CD4-positive, CD25-positive, alpha-beta regulatory T cell (primary cell): ENCODE measurements at regions not wholly inside any gene's neighbourhood (a gene's known extent, or its start where the extent isn't known, plus 50 kb on each side); places are given as distances from the start of the nearest gene placed in this dataset.

Experiments
- ATAC-seq, 2 donors: fragments of 150-1000 bp; cut with Tn5 transposase; one replicate each; pipeline ENCODE4 v1.10.0; 2021; ENCODE audit warnings: low read depth in 2 of 2, moderate number of reproducible peaks in 2 of 2, moderate library complexity in 1 of 2
- DNase-seq, 3 donors: peaks; one replicate each; pipeline versions ENCODE4 v3.0.0 to v3.0.0-alpha.2; 2012 to 2022; ENCODE audit warnings: mixed read lengths in 1 of 3
- H3K27ac ChIP-seq: one replicate; pipeline ENCODE4 v1.7.0; 2013; ENCODE audit warnings: mild to moderate bottlenecking, low read length; ENCODE audit not compliant: insufficient read depth, poor library complexity, severe bottlenecking
- H3K27me3 ChIP-seq: one replicate; pipeline ENCODE4 v1.7.0; 2013; ENCODE audit warnings: low read length; ENCODE audit not compliant: control insufficient read depth, insufficient read depth
- H3K36me3 ChIP-seq: one replicate; pipeline ENCODE4 v1.7.0; 2013; ENCODE audit warnings: mild to moderate bottlenecking, low read length, moderate library complexity; ENCODE audit not compliant: control insufficient read depth, insufficient read depth
- H3K4me1 ChIP-seq: 2 replicates; pipeline ENCODE4 v1.7.0; 2013; ENCODE audit warnings: mild to moderate bottlenecking, low read length; ENCODE audit not compliant: insufficient read depth, control insufficient read depth, poor library complexity, severe bottlenecking
- H3K4me3 ChIP-seq: one replicate; pipeline ENCODE4 v1.7.0; 2013; ENCODE audit warnings: low read depth, mild to moderate bottlenecking, low read length, moderate library complexity
- H3K9me3 ChIP-seq, 2 experiments: 1 replicate in 1 of 2; 2 replicates in 1 of 2; pipeline ENCODE4 v1.7.0; 2013; ENCODE audit warnings: low read length in 2 of 2, mild to moderate bottlenecking in 1 of 2, moderate library complexity in 1 of 2; ENCODE audit not compliant: control insufficient read depth in 2 of 2
- H3K27ac Mint-ChIP-seq, 3 donors: one replicate each; pipeline ENCODE4 v1.8.0; 2020 to 2022; ENCODE audit warnings: mild to moderate bottlenecking in 3 of 3, mixed read lengths in 3 of 3, moderate library complexity in 2 of 3
- H3K27me3 Mint-ChIP-seq: one replicate; pipeline ENCODE4 v1.8.0; 2022; ENCODE audit warnings: mild to moderate bottlenecking, mixed read lengths
- H3K36me3 Mint-ChIP-seq: one replicate; pipeline ENCODE4 v1.8.0; 2020; ENCODE audit warnings: mixed read lengths
- H3K4me1 Mint-ChIP-seq, 4 donors: one replicate each; pipeline ENCODE4 v1.8.0; 2020 to 2022; ENCODE audit warnings: mixed read lengths in 4 of 4, mild to moderate bottlenecking in 1 of 4
- H3K4me3 Mint-ChIP-seq, 4 donors: one replicate each; pipeline ENCODE4 v1.8.0; 2020 to 2022; ENCODE audit warnings: mild to moderate bottlenecking in 4 of 4, mixed read lengths in 4 of 4, moderate library complexity in 3 of 4
- H3K9me3 Mint-ChIP-seq, 7 donors: one replicate each; pipeline ENCODE4 v1.8.0; 2020 to 2022; ENCODE audit warnings: mixed read lengths in 7 of 7, mild to moderate bottlenecking in 3 of 7, moderate library complexity in 2 of 7

DNA sequence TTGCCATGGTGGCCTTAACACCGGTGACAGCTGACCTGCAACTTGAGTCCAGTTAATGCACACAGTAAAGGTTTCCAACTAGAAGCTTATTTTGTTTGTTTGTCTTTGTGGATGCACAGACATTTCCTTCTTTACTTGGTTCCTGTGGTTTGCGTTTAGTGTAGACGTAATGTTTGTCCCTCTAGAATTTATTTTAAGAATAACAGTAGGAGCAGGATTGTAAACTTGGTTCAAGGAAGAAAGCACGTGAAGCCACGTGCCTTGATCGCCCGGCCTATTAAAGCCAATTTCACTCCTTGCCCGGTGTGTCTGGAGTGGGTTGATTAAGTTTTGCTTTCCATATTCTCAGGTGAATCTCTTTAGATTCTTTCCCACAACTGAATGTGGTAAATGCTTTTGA lies 263.2 kb upstream of the C2CD4B start:
- Histone ChIP-seq H3K4me1 (no peaks in the 10 kb centered on the region), H3K9me3 (no peaks in the 10 kb centered on the region), H3K4me3 (no peak overlapping the region), H3K27ac (no peak overlapping the region), H3K27me3 (no peaks in the 10 kb centered on the region), H3K36me3 (no peaks in the 10 kb centered on the region)
- no peaks in the 10 kb centered on the region for H3K9me3 Mint-ChIP-seq
- no peak overlapping the region for H3K27ac Mint-ChIP-seq
- peaks cover 10% of the 10 kb centered on the region for H3K27me3 Mint-ChIP-seq
- H3K4me1 Mint-ChIP-seq, result no peaks in the 10 kb centered on the region
- no peak overlapping the region for H3K4me3 Mint-ChIP-seq
- ATAC-seq, result no peak
- H3K36me3 Mint-ChIP-seq, result no peaks in the 10 kb centered on the region
- DNase-seq, result no peak

DNA sequence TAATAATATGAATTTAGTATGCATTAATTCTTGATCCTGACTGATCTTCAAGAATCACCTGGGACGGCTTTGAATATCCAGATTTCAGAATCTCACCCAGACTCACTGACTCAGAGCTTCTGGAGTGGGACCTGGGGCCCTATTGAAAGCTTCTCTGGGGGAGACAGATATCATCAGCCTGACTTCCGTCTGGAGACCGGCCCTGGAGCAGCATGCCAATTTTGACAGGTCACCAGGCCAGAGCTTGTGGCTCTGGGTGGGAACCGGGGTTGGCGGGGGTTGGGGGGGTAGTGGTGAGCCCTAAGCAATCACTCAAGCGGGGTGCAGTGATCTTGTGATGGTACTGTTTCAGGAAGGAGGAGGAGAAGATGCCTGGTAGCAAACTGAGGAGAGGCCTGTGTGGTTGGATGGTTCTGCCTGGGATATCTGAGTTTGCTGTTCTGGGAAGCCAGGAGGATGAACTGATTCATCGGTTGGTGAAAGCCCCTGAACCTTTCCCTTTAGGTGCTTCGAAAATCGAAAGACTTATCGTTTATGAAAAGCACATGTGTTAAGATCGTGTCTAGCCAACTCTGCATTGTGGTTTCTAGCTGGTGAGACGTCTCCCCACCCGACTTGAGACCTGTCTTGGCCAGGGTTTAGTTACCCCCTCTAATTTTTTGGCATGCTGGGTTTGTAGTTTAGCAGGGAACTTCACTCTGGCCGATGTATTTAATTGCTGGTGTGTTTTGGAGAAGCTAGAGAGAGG lies 263.9 kb upstream of the C2CD4B start:
- no peak overlapping the region for H3K4me3 Mint-ChIP-seq
- H3K36me3 Mint-ChIP-seq, result no peaks in the 10 kb centered on the region
- no peak overlapping the region for H3K27ac Mint-ChIP-seq
- no peak overlapping the region for H3K27ac ChIP-seq
- no peaks in the 10 kb centered on the region for H3K4me1 Mint-ChIP-seq
- no peaks in the 10 kb centered on the region for H3K36me3 ChIP-seq
- ATAC-seq (no peak), DNase-seq (no peak)
- no peaks in the 10 kb centered on the region for H3K27me3 ChIP-seq
- H3K9me3 ChIP-seq, result no peaks in the 10 kb centered on the region
- H3K4me3 ChIP-seq, result no peak overlapping the region
- H3K4me1 ChIP-seq, result no peaks in the 10 kb centered on the region
- H3K9me3 Mint-ChIP-seq, result no peaks in the 10 kb centered on the region
- H3K27me3 Mint-ChIP-seq, result peaks cover 10% of the 10 kb centered on the region

DNA sequence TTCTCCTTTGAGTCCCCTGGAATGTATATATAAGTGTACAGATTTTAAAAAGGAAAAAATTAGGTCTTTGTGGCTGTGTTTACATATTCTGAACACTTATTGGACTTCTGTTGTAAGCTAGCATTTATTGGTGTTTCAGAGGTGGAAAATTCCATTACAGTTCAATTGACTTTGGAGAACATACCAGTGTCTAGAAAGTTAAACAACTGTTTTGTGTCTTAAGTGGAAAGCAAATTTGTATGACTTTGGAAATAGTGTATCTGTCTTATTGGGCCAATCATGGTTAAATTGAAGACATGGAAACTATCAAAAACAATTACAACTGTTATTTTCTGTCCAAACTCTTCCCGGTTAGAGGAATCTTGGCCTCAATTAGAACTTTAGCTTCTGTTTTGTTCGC lies 265.0 kb upstream of the C2CD4B start:
- H3K4me1 Mint-ChIP-seq, result no peaks in the 10 kb centered on the region
- no peak for ATAC-seq
- H3K36me3 Mint-ChIP-seq, result no peaks in the 10 kb centered on the region

DNA sequence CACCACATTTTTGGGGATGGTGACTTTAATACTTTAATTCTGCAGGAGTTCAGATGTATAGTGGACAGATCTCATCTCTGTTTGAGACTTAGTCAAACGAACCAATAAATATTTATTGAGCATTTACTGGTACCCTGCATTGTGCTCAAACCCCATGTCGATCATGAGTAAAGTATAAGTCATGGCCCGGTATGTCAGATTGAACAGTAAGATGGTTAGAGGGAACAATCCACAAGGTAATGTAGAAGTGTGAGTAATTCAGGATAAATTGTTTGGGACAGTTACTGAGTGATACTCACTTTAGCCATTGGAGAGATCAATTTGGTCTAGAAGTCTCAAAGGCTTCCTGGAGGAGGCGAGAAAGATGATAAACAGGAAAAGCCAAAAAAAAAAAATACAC lies 265.5 kb upstream of the C2CD4B start:
- H3K27ac Mint-ChIP-seq, result no peak overlapping the region
- no peak overlapping the region for H3K4me3 ChIP-seq

More for the DNA sequence above, 265.0 kb upstream of the C2CD4B start:
- Histone ChIP-seq H3K27me3 (no peaks in the 10 kb centered on the region), H3K9me3 (no peaks in the 10 kb centered on the region), H3K4me1 (no peaks in the 10 kb centered on the region), H3K4me3 (no peak overlapping the region), H3K27ac (no peak overlapping the region), H3K36me3 (no peaks in the 10 kb centered on the region)
- Mint-ChIP-seq H3K4me3 (no peak overlapping the region), H3K27me3 (peaks cover 10% of the 10 kb centered on the region), H3K9me3 (peaks cover 0 to 2% (median 0%) of the 10 kb centered on the region in 7 donors), H3K27ac (no peak overlapping the region)
- no peak for DNase-seq

DNA sequence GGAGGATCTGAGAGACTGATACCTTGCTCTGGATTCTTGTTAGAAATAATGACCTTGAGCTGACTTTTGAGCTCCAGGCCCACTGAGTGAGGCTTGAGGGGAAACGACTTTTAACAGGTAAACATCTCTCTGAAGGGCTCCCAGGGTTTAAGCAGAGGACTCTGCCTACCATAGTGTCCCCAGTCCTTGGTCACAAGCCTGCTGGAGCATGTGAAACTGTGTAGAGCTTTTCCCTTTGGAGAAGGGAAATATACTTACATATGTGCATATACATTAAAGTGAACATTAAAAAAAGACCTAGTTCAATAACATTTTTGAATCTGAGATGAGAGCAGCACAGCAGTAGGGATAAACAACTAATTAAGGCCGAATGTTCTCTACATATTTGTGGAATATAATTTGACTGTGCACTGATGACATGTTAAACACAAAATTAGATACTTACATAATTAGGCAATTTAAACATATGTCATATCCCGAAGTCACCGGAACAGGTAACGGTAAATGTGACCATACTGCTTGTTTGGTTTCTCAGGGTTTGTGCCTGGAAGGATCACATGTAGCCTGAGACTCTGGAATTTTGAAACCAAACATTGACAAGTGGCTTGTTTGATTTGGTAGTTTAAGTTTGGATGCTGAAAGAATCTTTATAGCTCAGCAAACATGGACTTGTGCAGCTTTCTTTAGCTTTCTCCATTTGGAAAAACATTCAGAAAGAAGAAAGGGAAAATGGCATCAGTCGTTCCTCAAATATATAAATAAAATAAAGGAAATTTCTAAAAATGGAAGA lies 266.1 kb upstream of the C2CD4B start:
- no peak for DNase-seq
- ATAC-seq, result no peak
- H3K36me3 Mint-ChIP-seq, result no peaks in the 10 kb centered on the region
- H3K27ac ChIP-seq, result no peak overlapping the region
- no peak overlapping the region for H3K27ac Mint-ChIP-seq
- H3K4me3 Mint-ChIP-seq, result no peak overlapping the region
- no peak overlapping the region for H3K4me3 ChIP-seq
- no peaks in the 10 kb centered on the region for H3K27me3 ChIP-seq
- H3K9me3 Mint-ChIP-seq, result peaks cover 0 to 4% (median 0%) of the 10 kb centered on the region in 7 donors
- no peaks in the 10 kb centered on the region for H3K9me3 ChIP-seq
- no peaks in the 10 kb centered on the region for H3K4me1 ChIP-seq
- no peaks in the 10 kb centered on the region for H3K36me3 ChIP-seq
- no peaks in the 10 kb centered on the region for H3K4me1 Mint-ChIP-seq
- H3K27me3 Mint-ChIP-seq, result peaks cover 10% of the 10 kb centered on the region

More for the DNA sequence above, 265.5 kb upstream of the C2CD4B start:
- no peak for DNase-seq
- H3K27ac ChIP-seq, result no peak overlapping the region
- Mint-ChIP-seq H3K4me3 (no peak overlapping the region), H3K4me1 (no peaks in the 10 kb centered on the region), H3K27me3 (peaks cover 10% of the 10 kb centered on the region), H3K36me3 (no peaks in the 10 kb centered on the region), H3K9me3 (peaks cover 0 to 4% (median 0%) of the 10 kb centered on the region in 7 donors)
- H3K27me3 ChIP-seq, result no peaks in the 10 kb centered on the region
- no peak for ATAC-seq
- no peaks in the 10 kb centered on the region for H3K36me3 ChIP-seq
- H3K4me1 ChIP-seq, result no peaks in the 10 kb centered on the region
- no peaks in the 10 kb centered on the region for H3K9me3 ChIP-seq

DNA sequence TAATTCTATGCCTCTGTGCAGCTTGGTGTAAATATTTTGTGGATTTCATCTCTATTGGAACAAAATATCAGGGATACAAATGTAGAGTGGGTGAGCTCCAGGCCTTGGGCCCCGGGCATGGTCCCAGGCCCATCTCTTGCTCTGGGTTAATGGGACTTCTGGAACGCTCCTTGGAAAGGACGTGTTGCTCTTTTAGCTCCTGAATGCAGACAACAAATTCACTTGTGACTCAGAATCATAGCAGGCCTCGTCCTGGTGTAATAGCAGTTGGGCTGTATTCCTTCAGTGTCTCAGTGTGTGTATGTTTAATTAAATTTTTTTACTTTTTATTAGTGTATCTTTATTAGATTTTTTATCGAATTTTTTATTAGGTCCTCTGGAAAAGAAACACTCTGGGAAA lies 266.7 kb upstream of the C2CD4B start:
- H3K36me3 Mint-ChIP-seq, result no peaks in the 10 kb centered on the region
- H3K4me1 ChIP-seq, result no peaks in the 10 kb centered on the region
- H3K4me3 ChIP-seq, result no peak overlapping the region
- peaks cover 0 to 4% (median 0%) of the 10 kb centered on the region in 7 donors for H3K9me3 Mint-ChIP-seq
- H3K4me1 Mint-ChIP-seq, result no peaks in the 10 kb centered on the region
- H3K27ac ChIP-seq, result no peak overlapping the region
- no peaks in the 10 kb centered on the region for H3K27me3 ChIP-seq
- ATAC-seq (no peak), DNase-seq (no peak)
- no peaks in the 10 kb centered on the region for H3K36me3 ChIP-seq
- no peaks in the 10 kb centered on the region for H3K9me3 ChIP-seq
- H3K4me3 Mint-ChIP-seq, result no peak overlapping the region
- peak overlapping the region in 1 of 3 donors; percentile 26 for H3K27ac Mint-ChIP-seq
- H3K27me3 Mint-ChIP-seq, result peaks cover 11% of the 10 kb centered on the region

DNA sequence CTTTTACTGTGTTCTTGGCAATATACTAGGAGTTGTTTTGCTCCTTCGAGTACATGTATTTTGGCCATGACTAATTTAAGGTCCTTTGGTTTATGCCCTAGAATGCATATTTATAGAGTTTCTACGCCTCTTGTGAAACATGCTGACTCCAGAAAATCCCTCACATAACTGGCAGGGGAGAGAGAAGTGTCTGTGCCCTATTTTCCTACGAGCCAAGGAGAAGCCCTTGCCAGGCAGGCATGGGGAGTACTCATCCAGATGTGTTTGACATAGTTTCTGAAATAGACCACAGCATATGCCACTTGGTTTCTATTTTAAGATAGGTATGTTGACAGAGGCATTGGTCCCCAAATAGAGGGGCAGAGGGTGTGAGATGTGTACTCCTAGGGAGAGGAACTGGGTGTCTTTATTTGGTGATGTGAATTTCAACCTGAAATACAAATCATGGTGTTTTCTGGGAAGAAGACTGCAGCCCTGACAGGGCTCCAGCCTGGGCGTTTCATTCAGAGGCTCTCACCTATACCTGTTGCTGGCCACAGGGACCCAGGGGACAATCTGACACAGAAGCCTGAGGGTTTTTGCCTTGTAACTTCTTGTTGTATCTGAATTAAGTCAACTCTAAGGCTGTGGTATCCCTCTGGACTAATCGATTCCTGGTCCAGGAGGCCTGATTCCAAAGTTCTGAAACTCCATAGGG lies 267.8 kb upstream of the C2CD4B start:
- no peaks in the 10 kb centered on the region for H3K36me3 ChIP-seq
- H3K27ac ChIP-seq, result no peak overlapping the region
- H3K27me3 ChIP-seq, result no peaks in the 10 kb centered on the region
- no peaks in the 10 kb centered on the region for H3K9me3 ChIP-seq
- H3K4me1 Mint-ChIP-seq, result no peaks in the 10 kb centered on the region
- peaks cover 0 to 4% (median 1%) of the 10 kb centered on the region in 7 donors for H3K9me3 Mint-ChIP-seq
- H3K4me1 ChIP-seq, result no peaks in the 10 kb centered on the region
- H3K27me3 Mint-ChIP-seq, result peaks cover 10% of the 10 kb centered on the region
- DNase-seq (no peak), ATAC-seq (no peak)
- H3K27ac Mint-ChIP-seq, result no peak overlapping the region
- H3K4me3 ChIP-seq, result no peak overlapping the region
- H3K4me3 Mint-ChIP-seq, result no peak overlapping the region
- H3K36me3 Mint-ChIP-seq, result no peaks in the 10 kb centered on the region
